ENCODE measurements at regions not wholly inside any gene's neighbourhood (a gene's known extent, or its start where the extent isn't known, plus 50 kb on each side); places are given as distances from the start of the nearest gene placed in this dataset.
"Not testable (repeated sequence)": the region's sequence is repeated elsewhere in the genome, so short reads cannot be mapped to it uniquely, and the experiment has no call there.

- Histone ChIP-seq H3K27ac (no peak overlapping the region), H3K4me3 (ENCODE audit: low read depth, low read length) (no peak overlapping the region), H3K27me3 (ENCODE audit: insufficient read depth, low read depth, severe bottlenecking) (no peaks in the 10 kb centered on the region), H3K36me3 (no peaks in the 10 kb centered on the region), H3K9me3 (ENCODE audit: severe bottlenecking) (no peaks in the 10 kb centered on the region)
- TF ChIP-seq, protein P1, sequence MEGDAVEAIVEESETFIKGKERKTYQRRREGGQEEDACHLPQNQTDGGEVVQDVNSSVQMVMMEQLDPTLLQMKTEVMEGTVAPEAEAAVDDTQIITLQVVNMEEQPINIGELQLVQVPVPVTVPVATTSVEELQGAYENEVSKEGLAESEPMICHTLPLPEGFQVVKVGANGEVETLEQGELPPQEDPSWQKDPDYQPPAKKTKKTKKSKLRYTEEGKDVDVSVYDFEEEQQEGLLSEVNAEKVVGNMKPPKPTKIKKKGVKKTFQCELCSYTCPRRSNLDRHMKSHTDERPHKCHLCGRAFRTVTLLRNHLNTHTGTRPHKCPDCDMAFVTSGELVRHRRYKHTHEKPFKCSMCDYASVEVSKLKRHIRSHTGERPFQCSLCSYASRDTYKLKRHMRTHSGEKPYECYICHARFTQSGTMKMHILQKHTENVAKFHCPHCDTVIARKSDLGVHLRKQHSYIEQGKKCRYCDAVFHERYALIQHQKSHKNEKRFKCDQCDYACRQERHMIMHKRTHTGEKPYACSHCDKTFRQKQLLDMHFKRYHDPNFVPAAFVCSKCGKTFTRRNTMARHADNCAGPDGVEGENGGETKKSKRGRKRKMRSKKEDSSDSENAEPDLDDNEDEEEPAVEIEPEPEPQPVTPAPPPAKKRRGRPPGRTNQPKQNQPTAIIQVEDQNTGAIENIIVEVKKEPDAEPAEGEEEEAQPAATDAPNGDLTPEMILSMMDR (IDR thresholded peaks at IDR 0.05; ENCODE audit: low read depth, low read length) = no peak
- no peak for DNase-seq
Measured at GRCh38 chr13:80074143-80074752, 266.7 kb downstream of the SPRY2 start.

DNA sequence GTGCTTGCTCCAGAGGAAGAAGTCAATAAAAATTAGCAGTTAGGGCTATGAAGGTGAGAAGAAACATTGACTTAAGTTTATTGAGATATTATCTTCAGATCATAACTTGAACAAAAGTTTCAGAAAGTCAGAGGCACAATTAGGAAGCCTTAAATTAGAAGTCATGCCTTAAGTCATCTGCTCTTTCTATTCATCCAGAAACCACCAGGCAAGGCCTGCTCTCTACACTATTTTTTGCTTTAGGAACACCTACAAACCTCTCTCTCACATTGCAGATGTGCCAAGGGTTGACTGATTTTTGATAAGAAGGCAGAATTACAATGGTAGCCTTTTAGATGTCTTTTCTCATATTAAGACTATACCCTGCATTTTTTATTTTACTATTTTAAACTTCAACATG, 268.7 kb downstream of the SPRY2 start:
- TF ChIP-seq, protein P1 (IDR thresholded peaks at IDR 0.05; ENCODE audit: low read depth, low read length) = no peak
- H3K36me3 ChIP-seq = no peaks in the 10 kb centered on the region
- H3K9me3 ChIP-seq (ENCODE audit: severe bottlenecking) = no peaks in the 10 kb centered on the region
- no peaks in the 10 kb centered on the region for H3K27me3 ChIP-seq (ENCODE audit: insufficient read depth, low read depth, severe bottlenecking)
- DNase-seq = no peak
- no peak overlapping the region for H3K4me3 ChIP-seq (ENCODE audit: low read depth, low read length)
- H3K27ac ChIP-seq = no peak overlapping the region

GRCh38 chr13:80070024-80070703, 270.8 kb downstream of the SPRY2 start:
- Histone ChIP-seq H3K27me3 (ENCODE audit: insufficient read depth, low read depth, severe bottlenecking) (no peaks in the 10 kb centered on the region), H3K4me3 (ENCODE audit: low read depth, low read length) (no peak overlapping the region), H3K36me3 (no peaks in the 10 kb centered on the region), H3K9me3 (ENCODE audit: severe bottlenecking) (no peaks in the 10 kb centered on the region), H3K27ac (no peak overlapping the region)
- no peak for DNase-seq
- TF ChIP-seq, protein P1 (IDR thresholded peaks at IDR 0.05; ENCODE audit: low read depth, low read length) = no peak

GRCh38 chr13:80069374-80069773, 271.6 kb downstream of the SPRY2 start:
- TF ChIP-seq, protein P1 (IDR thresholded peaks at IDR 0.05; ENCODE audit: low read depth, low read length) = no peak
- H3K36me3 ChIP-seq = no peaks in the 10 kb centered on the region
- no peak for DNase-seq

GRCh38 chr13:80065996-80066395, 274.9 kb downstream of the SPRY2 start:
- no peaks in the 10 kb centered on the region for H3K36me3 ChIP-seq
- H3K4me3 ChIP-seq (ENCODE audit: low read depth, low read length) = no peak overlapping the region
- DNase-seq = no peak
- TF ChIP-seq, protein P1 (IDR thresholded peaks at IDR 0.05; ENCODE audit: low read depth, low read length) = no peak
- no peak overlapping the region for H3K27ac ChIP-seq
- H3K9me3 ChIP-seq (ENCODE audit: severe bottlenecking) = no peaks in the 10 kb centered on the region
- no peaks in the 10 kb centered on the region for H3K27me3 ChIP-seq (ENCODE audit: insufficient read depth, low read depth, severe bottlenecking)

More at GRCh38 chr13:80069374-80069773, 271.6 kb downstream of the SPRY2 start:
- Histone ChIP-seq H3K27me3 (ENCODE audit: insufficient read depth, low read depth, severe bottlenecking) (no peaks in the 10 kb centered on the region), H3K9me3 (ENCODE audit: severe bottlenecking) (no peaks in the 10 kb centered on the region), H3K27ac (no peak overlapping the region), H3K4me3 (ENCODE audit: low read depth, low read length) (no peak overlapping the region)

DNA sequence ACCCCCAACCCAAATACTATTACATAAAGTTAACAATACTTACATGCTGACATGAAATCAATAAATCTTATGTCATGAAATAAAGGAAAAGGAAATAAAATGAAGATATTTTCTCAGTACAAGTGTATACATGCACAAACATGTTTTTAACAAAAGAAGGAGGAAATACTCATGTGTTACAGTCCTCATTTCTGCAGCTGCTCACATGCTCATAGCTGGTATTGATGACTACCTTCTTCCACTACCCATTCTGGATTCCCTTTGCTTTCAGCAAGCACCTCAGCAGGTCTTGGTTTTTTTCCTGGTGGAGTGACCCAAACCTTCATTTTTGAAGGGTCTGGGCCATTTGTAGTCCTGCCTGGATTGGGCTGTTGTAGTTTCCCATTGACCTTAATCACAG, 278.5 kb downstream of the SPRY2 start:
- H3K36me3 ChIP-seq; H3K4me3 ChIP-seq (ENCODE audit: low read depth, low read length); H3K27ac ChIP-seq; H3K9me3 ChIP-seq (ENCODE audit: severe bottlenecking); H3K27me3 ChIP-seq (ENCODE audit: insufficient read depth, low read depth, severe bottlenecking); DNase-seq: not testable (repeated sequence)
